B cell (primary cell): ENCODE measurements at regions not wholly inside any gene's neighbourhood (a gene's known extent, or its start where the extent isn't known, plus 50 kb on each side); places are given as distances from the start of the nearest gene placed in this dataset.

Experiments used
- EZH2 ChIP-seq: IDR thresholded peaks from 2 replicates; pipeline ENCODE4 v1.6.1; 2012; ENCODE audit warnings: borderline replicate concordance, low read depth, mild to moderate bottlenecking, moderate library complexity, low read length; ENCODE audit not compliant: insufficient read depth, poor library complexity, severe bottlenecking
- TF ChIP-seq, protein P1 (sequence below): fragments of 200-600 bp; IDR thresholded peaks from one replicate; pipeline ENCODE4 v1.8.0; 2022; ENCODE audit warnings: antibody characterized with exemption, mild to moderate bottlenecking

GRCh38 chr18:74019864-74020263, 127.8 kb downstream of the FBXO15 start:
- TF ChIP-seq, protein P1, sequence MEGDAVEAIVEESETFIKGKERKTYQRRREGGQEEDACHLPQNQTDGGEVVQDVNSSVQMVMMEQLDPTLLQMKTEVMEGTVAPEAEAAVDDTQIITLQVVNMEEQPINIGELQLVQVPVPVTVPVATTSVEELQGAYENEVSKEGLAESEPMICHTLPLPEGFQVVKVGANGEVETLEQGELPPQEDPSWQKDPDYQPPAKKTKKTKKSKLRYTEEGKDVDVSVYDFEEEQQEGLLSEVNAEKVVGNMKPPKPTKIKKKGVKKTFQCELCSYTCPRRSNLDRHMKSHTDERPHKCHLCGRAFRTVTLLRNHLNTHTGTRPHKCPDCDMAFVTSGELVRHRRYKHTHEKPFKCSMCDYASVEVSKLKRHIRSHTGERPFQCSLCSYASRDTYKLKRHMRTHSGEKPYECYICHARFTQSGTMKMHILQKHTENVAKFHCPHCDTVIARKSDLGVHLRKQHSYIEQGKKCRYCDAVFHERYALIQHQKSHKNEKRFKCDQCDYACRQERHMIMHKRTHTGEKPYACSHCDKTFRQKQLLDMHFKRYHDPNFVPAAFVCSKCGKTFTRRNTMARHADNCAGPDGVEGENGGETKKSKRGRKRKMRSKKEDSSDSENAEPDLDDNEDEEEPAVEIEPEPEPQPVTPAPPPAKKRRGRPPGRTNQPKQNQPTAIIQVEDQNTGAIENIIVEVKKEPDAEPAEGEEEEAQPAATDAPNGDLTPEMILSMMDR: no peak
- TF ChIP-seq EZH2: no peak
